Gastrocnemius medialis (tissue), 4 donors: ENCODE measurements at regions not wholly inside any gene's neighbourhood (a gene's known extent, or its start where the extent isn't known, plus 50 kb on each side); places are given as distances from the start of the nearest gene placed in this dataset.

ENCODE experiments used
- ATAC-seq, 2 donors: fragments of 150-250 bp; one replicate each; pipeline ENCODE4 v1.9.1; 2016
- DNase-seq, 2 donors: peaks; one replicate each; pipeline ENCODE4 v3.0.0-alpha.2; 2019
- H3K27ac ChIP-seq, 4 donors: fragments of 200-600 bp; sonication (generic); 1 replicate in 1 of 4; 2 replicates in 3 of 4; pipeline ENCODE4 v1.5.1; 2016 to 2018; ENCODE audit warnings: mild to moderate bottlenecking in 2 of 4, moderate library complexity in 1 of 4
- H3K27me3 ChIP-seq, 3 donors: fragments of 200-600 bp; sonication (generic) in 2 of 3; 1 replicate in 1 of 3; 2 replicates in 2 of 3; pipeline versions ENCODE4 v1.5.1 to v1.6.0; 2016 to 2019; ENCODE audit warnings: mild to moderate bottlenecking in 1 of 3, moderate library complexity in 1 of 3
- H3K36me3 ChIP-seq, 2 donors: fragments of 200-600 bp; sonication (generic) in 1 of 2; one replicate each; pipeline ENCODE4 v1.5.1; 2017 to 2018
- H3K4me1 ChIP-seq, 2 donors: fragments of 200-600 bp; sonication (generic) in 1 of 2; one replicate each; pipeline ENCODE4 v1.5.1; 2016 to 2017; ENCODE audit warnings: mild to moderate bottlenecking in 2 of 2
- H3K4me3 ChIP-seq, 4 donors: fragments of 200-600 bp; sonication (generic) in 3 of 4; 1 replicate in 1 of 4; 2 replicates in 3 of 4; pipeline ENCODE4 v1.5.1; 2016 to 2019; ENCODE audit warnings: mild to moderate bottlenecking in 2 of 4
- H3K9me3 ChIP-seq, 3 donors: fragments of 200-600 bp; sonication (generic) in 2 of 3; 1 replicate in 1 of 3; 2 replicates in 2 of 3; pipeline ENCODE4 v1.5.1; 2016 to 2019
- POLR2A ChIP-seq, 2 donors: fragments of 450-650 bp; IDR thresholded peaks; one replicate each; pipeline ENCODE4 v1.6.1; 2017; ENCODE audit warnings: antibody characterized with exemption in 2 of 2, mild to moderate bottlenecking in 2 of 2, moderate library complexity in 2 of 2
- in situ Hi-C, 4 donors: fragments of 200-750 bp; cut with MboI; loops; one replicate each; pipeline versions ENCODE4 v1.15.0 to v1.8.0; 2017; ENCODE audit warnings: low sequenced_read_pairs in 4 of 4
- intact Hi-C: fragments of 100-400 bp; cut with DNase I; formaldehyde crosslinking; loops from one replicate; pipeline ENCODE4 v1.15.1; 2023; ENCODE audit warnings: low total_unique reads
- TF ChIP-seq, protein P1 (sequence below), 5 experiments: fragments of 450-650 bp in 3 of 5; fragments of 200-600 bp in 2 of 5; sonication (generic) in 2 of 5; IDR thresholded peaks in 4 of 5; conservative IDR thresholded peaks in 1 of 5; 1 replicate in 4 of 5; 2 replicates in 1 of 5; pipeline ENCODE4 v1.5.1; 2016 to 2019; ENCODE audit warnings: antibody characterized with exemption in 5 of 5, mild to moderate bottlenecking in 3 of 5, moderate library complexity in 3 of 5

GRCh38 chr5:144941004-144941403, 770.3 kb downstream of the KCTD16 start:
- H3K4me1 ChIP-seq = no peaks in the 10 kb centered on the region
- H3K27me3 ChIP-seq = no peaks in the 10 kb centered on the region
- in situ Hi-C loops = no loop called here

GRCh38 chr5:144918371-144918770, 747.7 kb downstream of the KCTD16 start:
- no peaks in the 10 kb centered on the region for H3K36me3 ChIP-seq

More at GRCh38 chr5:144941004-144941403, 770.3 kb downstream of the KCTD16 start:
- Histone ChIP-seq H3K9me3 (no peaks in the 10 kb centered on the region), H3K36me3 (no peaks in the 10 kb centered on the region), H3K4me3 (no peak overlapping the region), H3K27ac (no peak overlapping the region)
- ATAC-seq (no peak), DNase-seq (no peak)
- TF ChIP-seq, protein P1, sequence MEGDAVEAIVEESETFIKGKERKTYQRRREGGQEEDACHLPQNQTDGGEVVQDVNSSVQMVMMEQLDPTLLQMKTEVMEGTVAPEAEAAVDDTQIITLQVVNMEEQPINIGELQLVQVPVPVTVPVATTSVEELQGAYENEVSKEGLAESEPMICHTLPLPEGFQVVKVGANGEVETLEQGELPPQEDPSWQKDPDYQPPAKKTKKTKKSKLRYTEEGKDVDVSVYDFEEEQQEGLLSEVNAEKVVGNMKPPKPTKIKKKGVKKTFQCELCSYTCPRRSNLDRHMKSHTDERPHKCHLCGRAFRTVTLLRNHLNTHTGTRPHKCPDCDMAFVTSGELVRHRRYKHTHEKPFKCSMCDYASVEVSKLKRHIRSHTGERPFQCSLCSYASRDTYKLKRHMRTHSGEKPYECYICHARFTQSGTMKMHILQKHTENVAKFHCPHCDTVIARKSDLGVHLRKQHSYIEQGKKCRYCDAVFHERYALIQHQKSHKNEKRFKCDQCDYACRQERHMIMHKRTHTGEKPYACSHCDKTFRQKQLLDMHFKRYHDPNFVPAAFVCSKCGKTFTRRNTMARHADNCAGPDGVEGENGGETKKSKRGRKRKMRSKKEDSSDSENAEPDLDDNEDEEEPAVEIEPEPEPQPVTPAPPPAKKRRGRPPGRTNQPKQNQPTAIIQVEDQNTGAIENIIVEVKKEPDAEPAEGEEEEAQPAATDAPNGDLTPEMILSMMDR (IDR thresholded peaks at IDR 0.05 in 4 of 5, conservative IDR thresholded peaks at IDR 0.05 in 1 of 5) = no peak
- no peak for TF ChIP-seq POLR2A (IDR thresholded peaks at IDR 0.05)
- intact Hi-C loops = no loop called here

GRCh38 chr5:144915452-144915851, 744.8 kb downstream of the KCTD16 start:
- intact Hi-C loops = no loop called here
- in situ Hi-C loops = no loop called here
- Histone ChIP-seq H3K27me3 (no peaks in the 10 kb centered on the region), H3K4me1 (no peaks in the 10 kb centered on the region), H3K27ac (no peak overlapping the region), H3K9me3 (no peaks in the 10 kb centered on the region), H3K36me3 (no peaks in the 10 kb centered on the region), H3K4me3 (no peak overlapping the region)
- DNase-seq = no peak
- TF ChIP-seq POLR2A (IDR thresholded peaks at IDR 0.05) = no peak
- TF ChIP-seq, protein P1 (IDR thresholded peaks at IDR 0.05 in 4 of 5, conservative IDR thresholded peaks at IDR 0.05 in 1 of 5) = no peak
- ATAC-seq = no peak

More at GRCh38 chr5:144918371-144918770, 747.7 kb downstream of the KCTD16 start:
- Histone ChIP-seq H3K4me1 (no peaks in the 10 kb centered on the region), H3K4me3 (no peak overlapping the region), H3K9me3 (no peaks in the 10 kb centered on the region), H3K27me3 (no peaks in the 10 kb centered on the region), H3K27ac (no peak overlapping the region)
- intact Hi-C loops (no loop called here), in situ Hi-C loops (no loop called here)
- no peak for TF ChIP-seq POLR2A (IDR thresholded peaks at IDR 0.05)
- TF ChIP-seq, protein P1 (IDR thresholded peaks at IDR 0.05 in 4 of 5, conservative IDR thresholded peaks at IDR 0.05 in 1 of 5) = no peak
- no peak for DNase-seq
- ATAC-seq = no peak

- intact Hi-C loops = no loop called here
- H3K9me3 ChIP-seq = no peaks in the 10 kb centered on the region
- no peaks in the 10 kb centered on the region for H3K27me3 ChIP-seq
- in situ Hi-C loops = no loop called here
- no peak overlapping the region for H3K4me3 ChIP-seq
- DNase-seq (no peak), ATAC-seq (no peak)
- no peak overlapping the region for H3K27ac ChIP-seq
- H3K4me1 ChIP-seq = no peaks in the 10 kb centered on the region
- TF ChIP-seq POLR2A (IDR thresholded peaks at IDR 0.05) = no peak
- TF ChIP-seq, protein P1 (IDR thresholded peaks at IDR 0.05 in 4 of 5, conservative IDR thresholded peaks at IDR 0.05 in 1 of 5) = no peak
- no peaks in the 10 kb centered on the region for H3K36me3 ChIP-seq
Measured at GRCh38 chr5:144913661-144914060, 743.0 kb downstream of the KCTD16 start.

- Histone ChIP-seq H3K27me3 (no peaks in the 10 kb centered on the region), H3K4me3 (no peak overlapping the region), H3K9me3 (no peaks in the 10 kb centered on the region), H3K27ac (no peak overlapping the region), H3K4me1 (no peaks in the 10 kb centered on the region), H3K36me3 (no peaks in the 10 kb centered on the region)
- no peak for ATAC-seq
- intact Hi-C loops = no loop called here
- in situ Hi-C loops = no loop called here
- TF ChIP-seq, protein P1 (IDR thresholded peaks at IDR 0.05 in 4 of 5, conservative IDR thresholded peaks at IDR 0.05 in 1 of 5) = no peak
- TF ChIP-seq POLR2A (IDR thresholded peaks at IDR 0.05) = no peak
- DNase-seq = no peak
Measured at GRCh38 chr5:144896473-144896872, 725.8 kb downstream of the KCTD16 start.
